MCF 10A (cell line): ENCODE measurements at regions not wholly inside any gene's neighbourhood (a gene's known extent, or its start where the extent isn't known, plus 50 kb on each side); places are given as distances from the start of the nearest gene placed in this dataset.
A peak's percentile ranks its signal among the peaks of the same experiment; 100 is the strongest.

Experiments
- BruUV-seq: library from RNA; stranded (reverse); fragments of 400-500 nt; replicated peaks from 2 replicates; lab custom pipeline; 2021; lab: Mats Ljungman, UMichigan
- CTCF ChIA-PET: fragments of 300-600 bp; sonication (Branson Sonifier 250); formaldehyde crosslinking; extraction: SDS; loops from one replicate; lab custom pipeline; 2021; ENCODE audit warnings: antibody characterized with exemption, inconsistent platforms; lab: Yijun Ruan, JAX
- POLR2A ChIA-PET: fragments of 300-600, 350-650 bp; sonication (Branson Sonifier 250); formaldehyde crosslinking; extraction: SDS; loops from one replicate; lab custom pipeline; 2020; ENCODE audit warnings: antibody characterized with exemption, inconsistent platforms; lab: Yijun Ruan, JAX
- DNase-seq: peaks from one replicate; pipeline ENCODE4 v3.0.0-alpha.2; 2018; ENCODE audit not compliant: unreplicated experiment
- H3K27ac Mint-ChIP-seq: one replicate; pipeline ENCODE4 v1.8.0; 2022; ENCODE audit warnings: mild to moderate bottlenecking, low read depth, mixed read lengths; ENCODE audit not compliant: unreplicated experiment
- H3K27me3 Mint-ChIP-seq: one replicate; pipeline ENCODE4 v1.8.0; 2022; ENCODE audit warnings: mixed read lengths; ENCODE audit not compliant: insufficient read depth, unreplicated experiment
- H3K36me3 Mint-ChIP-seq: one replicate; pipeline ENCODE4 v1.8.0; 2022; ENCODE audit warnings: mild to moderate bottlenecking, moderate library complexity, mixed read lengths; ENCODE audit not compliant: insufficient read depth, unreplicated experiment
- H3K4me1 Mint-ChIP-seq: one replicate; pipeline ENCODE4 v1.8.0; 2022; ENCODE audit warnings: mixed read lengths; ENCODE audit not compliant: insufficient read depth, unreplicated experiment
- H3K4me3 Mint-ChIP-seq: one replicate; pipeline ENCODE4 v1.8.0; 2022; ENCODE audit warnings: mild to moderate bottlenecking, moderate library complexity, mixed read lengths; ENCODE audit not compliant: unreplicated experiment
- H3K9me3 Mint-ChIP-seq: one replicate; pipeline ENCODE4 v1.8.0; 2022; ENCODE audit warnings: mixed read lengths; ENCODE audit not compliant: unreplicated experiment
- CTCF ChIP-seq: fragments of 200-600 bp; IDR thresholded peaks from one replicate; pipeline ENCODE4 v1.8.0; 2022; ENCODE audit warnings: antibody characterized with exemption, mild to moderate bottlenecking; ENCODE audit not compliant: unreplicated experiment
- intact Hi-C: fragments of 100-400 bp; cut with micrococcal nuclease; formaldehyde crosslinking; loops from 2 replicates; pipeline ENCODE4 v1.14.1; 2022

- intact Hi-C loops: loop anchor here (1.0 to 5.0 kb wide), 2 partner anchors 20 to 95 kb away; no protein-coding TSS in a partner anchor
- H3K27me3 Mint-ChIP-seq: no peaks in the 10 kb centered on the region
- no TSS peak for BruUV-seq
- POLR2A ChIA-PET: interaction anchor here (0.6 to 3.8 kb wide), 29 partner anchors 9 to 523 kb away, joined by 3 to 46 read pairs (median 5); partner anchors contain the start of genes ECI2 and SLC22A23
- H3K4me3 Mint-ChIP-seq: peak overlapping the region; percentile 28
- no peaks in the 10 kb centered on the region for H3K36me3 Mint-ChIP-seq
- no peak for TF ChIP-seq CTCF
- CTCF ChIA-PET: interaction anchor here (0.6 to 1.1 kb wide), 5 partner anchors 15 to 1199 kb away, joined by 3 to 4 read pairs (median 3); no protein-coding TSS in a partner anchor
- peaks cover 21% of the 10 kb centered on the region for H3K4me1 Mint-ChIP-seq
- peak; percentile 98 for DNase-seq
- H3K27ac Mint-ChIP-seq: peak overlapping the region; percentile 36
- no peaks in the 10 kb centered on the region for H3K9me3 Mint-ChIP-seq
Measured at GRCh38 chr6:3612341-3613041, 139.0 kb downstream of the PXDC1 start.

GRCh38 chr6:3610921-3611320 is 140.6 kb downstream of the PXDC1 start:
- H3K9me3 Mint-ChIP-seq: no peaks in the 10 kb centered on the region
- intact Hi-C loops: loop anchor here (5.0 kb wide), 1 partner anchor 94 kb away; no protein-coding TSS in a partner anchor
- CTCF ChIA-PET: interaction anchor here (0.7 kb wide), 1 partner anchor 26 kb away, joined by 3 read pairs; no protein-coding TSS in a partner anchor
- H3K27me3 Mint-ChIP-seq: no peaks in the 10 kb centered on the region
- no peak overlapping the region for H3K4me3 Mint-ChIP-seq
- H3K36me3 Mint-ChIP-seq: no peaks in the 10 kb centered on the region
- POLR2A ChIA-PET: interaction anchor here (1.3 to 3.8 kb wide), 5 partner anchors 13 to 92 kb away, joined by 4 to 46 read pairs (median 8); no protein-coding TSS in a partner anchor
- peak overlapping the region; percentile 36 for H3K27ac Mint-ChIP-seq
- peaks cover 21% of the 10 kb centered on the region for H3K4me1 Mint-ChIP-seq
- BruUV-seq: no TSS peak
- no peak for DNase-seq
- TF ChIP-seq CTCF: no peak

- CTCF ChIA-PET: interaction anchor here (0.7 kb wide), 1 partner anchor 27 kb away, joined by 3 read pairs; no protein-coding TSS in a partner anchor
- peak; percentile 32 for DNase-seq
- Mint-ChIP-seq H3K27ac (no peak overlapping the region), H3K36me3 (no peaks in the 10 kb centered on the region), H3K4me1 (peaks cover 21% of the 10 kb centered on the region), H3K27me3 (no peaks in the 10 kb centered on the region), H3K4me3 (no peak overlapping the region), H3K9me3 (no peaks in the 10 kb centered on the region)
- POLR2A ChIA-PET: interaction anchor here (0.6 to 3.8 kb wide), 6 partner anchors 13 to 207 kb away, joined by 3 to 46 read pairs (median 4); no protein-coding TSS in a partner anchor
- BruUV-seq: no TSS peak
- intact Hi-C loops: loop anchor here (5.0 kb wide), 1 partner anchor 93 kb away; no protein-coding TSS in a partner anchor
- no peak for TF ChIP-seq CTCF
Measured at GRCh38 chr6:3610206-3610605, 141.3 kb downstream of the PXDC1 start.

- no peak overlapping the region for H3K4me3 Mint-ChIP-seq
- peaks cover 21% of the 10 kb centered on the region for H3K4me1 Mint-ChIP-seq
- no peak overlapping the region for H3K27ac Mint-ChIP-seq
- DNase-seq: no peak
- ChIA-PET POLR2A (interaction anchor here (0.8 to 1.9 kb wide), 3 partner anchors 12 to 17 kb away, joined by 3 to 8 read pairs (median 5); no protein-coding TSS in a partner anchor), CTCF (interaction anchor here (0.5 to 1.1 kb wide), 4 partner anchors 12 to 123 kb away, joined by 3 to 4 read pairs (median 3); no protein-coding TSS in a partner anchor)
- no peak for TF ChIP-seq CTCF
- H3K36me3 Mint-ChIP-seq: no peaks in the 10 kb centered on the region
- BruUV-seq: no TSS peak
- intact Hi-C loops: no loop called here
- H3K9me3 Mint-ChIP-seq: no peaks in the 10 kb centered on the region
- H3K27me3 Mint-ChIP-seq: no peaks in the 10 kb centered on the region
Measured at GRCh38 chr6:3609388-3609787, 142.1 kb downstream of the PXDC1 start.
